ENCODE measurements at regions not wholly inside any gene's neighbourhood (a gene's known extent, or its start where the extent isn't known, plus 50 kb on each side); places are given as distances from the start of the nearest gene placed in this dataset.

GRCh38 chr6:9927275-9927674 is 487.6 kb downstream of the TFAP2A start:
- Histone ChIP-seq H3K4me1 (replicated peaks in 1 of 2) (no peaks in the 10 kb centered on the region), H3K27ac (no peak overlapping the region), H3K27me3 (no peaks in the 10 kb centered on the region), H3K4me3 (no peak overlapping the region), H3K36me3 (replicated peaks in 1 of 2) (no peaks in the 10 kb centered on the region), H3K9me3 (replicated peaks in 1 of 3) (no peaks in the 10 kb centered on the region)
- intact Hi-C loops (cut with DNase I) = no loop called here
- no peak for DNase-seq
- TF ChIP-seq CTCF (IDR thresholded peaks at IDR 0.05) (no peak), POLR2A (IDR thresholded peaks at IDR 0.05) (no peak)
- 70 to 90% (median 87%) methylated on average over 1 of the region's 1 CpG for WGBS, 4 donors

- Histone ChIP-seq H3K36me3 (replicated peaks in 1 of 2) (no peaks in the 10 kb centered on the region), H3K9me3 (replicated peaks in 1 of 3) (no peaks in the 10 kb centered on the region), H3K4me3 (no peak overlapping the region), H3K4me1 (replicated peaks in 1 of 2) (no peaks in the 10 kb centered on the region), H3K27me3 (no peaks in the 10 kb centered on the region), H3K27ac (no peak overlapping the region)
- DNase-seq = no peak
- WGBS, 4 donors = 72 to 82% (median 76%) methylated on average over 7 of the region's 7 CpGs
- TF ChIP-seq POLR2A (IDR thresholded peaks at IDR 0.05) (no peak), CTCF (IDR thresholded peaks at IDR 0.05) (no peak)
- intact Hi-C loops (cut with DNase I) = no loop called here
Observed at GRCh38 chr6:9924971-9925370, 489.9 kb downstream of the TFAP2A start.

DNA sequence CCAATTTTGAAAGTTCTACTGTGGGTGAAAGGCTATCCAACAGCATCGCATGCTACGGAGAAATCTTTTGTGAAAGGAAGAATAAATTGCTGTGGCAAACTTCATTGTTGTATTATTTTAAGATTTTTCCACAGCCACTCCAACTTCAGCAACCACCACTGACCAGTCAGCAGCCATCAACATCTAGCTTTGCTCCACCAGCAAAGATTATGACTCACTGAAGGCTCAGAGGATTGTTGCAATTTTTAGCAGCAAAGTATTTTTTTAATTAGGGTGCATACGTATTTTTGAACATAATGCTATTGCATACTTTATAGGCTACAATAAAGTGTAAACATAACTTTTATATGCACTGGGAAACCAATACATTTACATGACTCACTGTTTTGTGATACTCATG is 493.5 kb downstream of the TFAP2A start:
- no peaks in the 10 kb centered on the region for H3K9me3 ChIP-seq (replicated peaks in 1 of 3)
- WGBS, 4 donors = 71 to 83% (median 77%) methylated on average over 3 of the region's 3 CpGs
- intact Hi-C loops (cut with DNase I) = no loop called here
- DNase-seq = no peak
- no peaks in the 10 kb centered on the region for H3K4me1 ChIP-seq (replicated peaks in 1 of 2)
- H3K27ac ChIP-seq = no peak overlapping the region
- no peaks in the 10 kb centered on the region for H3K36me3 ChIP-seq (replicated peaks in 1 of 2)
- H3K27me3 ChIP-seq = no peaks in the 10 kb centered on the region
- TF ChIP-seq POLR2A (IDR thresholded peaks at IDR 0.05) (no peak), CTCF (IDR thresholded peaks at IDR 0.05) (no peak)
- H3K4me3 ChIP-seq = no peak overlapping the region

DNA sequence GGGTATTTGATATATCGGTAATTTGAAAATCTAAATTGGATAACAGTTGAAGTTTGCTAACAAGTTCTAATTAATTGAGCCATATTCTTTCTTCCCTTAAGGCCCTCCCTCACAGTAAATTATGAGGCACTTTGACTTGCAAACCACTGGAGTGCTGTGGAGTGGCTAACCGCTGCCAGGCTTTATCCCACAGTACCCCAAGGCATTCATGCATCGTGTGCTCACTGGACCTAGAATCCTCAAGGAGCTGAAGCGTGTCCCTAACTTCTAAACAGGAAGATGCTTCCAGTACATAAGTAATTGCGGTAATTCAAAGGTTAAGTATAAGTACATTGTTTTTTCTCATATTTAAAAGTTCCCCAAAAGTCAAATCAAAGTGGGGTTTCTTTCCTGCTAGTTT is 499.9 kb downstream of the TFAP2A start:
- no peaks in the 10 kb centered on the region for H3K27me3 ChIP-seq
- no peak overlapping the region for H3K27ac ChIP-seq
- no peak overlapping the region for H3K4me3 ChIP-seq
- H3K4me1 ChIP-seq (replicated peaks in 1 of 2) = no peaks in the 10 kb centered on the region
- no peaks in the 10 kb centered on the region for H3K36me3 ChIP-seq (replicated peaks in 1 of 2)
- DNase-seq = no peak
- WGBS, 4 donors = 68 to 84% (median 78%) methylated on average over 5 of the region's 5 CpGs
- TF ChIP-seq POLR2A (IDR thresholded peaks at IDR 0.05) (no peak), CTCF (IDR thresholded peaks at IDR 0.05) (no peak)
- intact Hi-C loops (cut with DNase I) = no loop called here
- H3K9me3 ChIP-seq (replicated peaks in 1 of 3) = no peaks in the 10 kb centered on the region
